CD1c-positive myeloid dendritic cell (primary cell): ENCODE measurements at regions not wholly inside any gene's neighbourhood (a gene's known extent, or its start where the extent isn't known, plus 50 kb on each side); places are given as distances from the start of the nearest gene placed in this dataset.
"Not testable (repeated sequence)": the region's sequence is repeated elsewhere in the genome, so short reads cannot be mapped to it uniquely, and the experiment has no call there.

Experiments used
- DNase-seq: peaks from one replicate; pipeline ENCODE4 v3.0.0-alpha.2; 2016; ENCODE audit errors: extremely low spot score

DNA sequence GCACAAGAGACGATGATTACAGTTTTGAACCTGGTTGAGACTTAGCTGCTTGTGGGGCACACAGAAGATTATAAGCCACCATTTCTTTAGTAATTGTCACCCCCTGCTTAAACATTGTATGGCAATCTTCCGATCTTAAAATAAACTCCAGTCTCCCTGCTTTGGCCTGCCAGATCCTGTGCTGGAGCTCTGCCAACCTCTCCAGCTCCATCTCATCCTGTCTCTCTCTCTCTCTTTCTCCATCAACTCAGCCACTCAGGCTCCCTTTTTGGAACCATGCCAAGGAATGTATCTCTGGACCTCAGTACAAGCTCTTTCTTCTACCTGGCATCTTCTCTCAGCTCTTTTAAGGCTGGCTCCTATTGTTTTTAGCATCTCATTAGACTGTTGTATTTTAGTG is 1053.2 kb downstream of the REEP3 start:
- DNase-seq: no peak

DNA sequence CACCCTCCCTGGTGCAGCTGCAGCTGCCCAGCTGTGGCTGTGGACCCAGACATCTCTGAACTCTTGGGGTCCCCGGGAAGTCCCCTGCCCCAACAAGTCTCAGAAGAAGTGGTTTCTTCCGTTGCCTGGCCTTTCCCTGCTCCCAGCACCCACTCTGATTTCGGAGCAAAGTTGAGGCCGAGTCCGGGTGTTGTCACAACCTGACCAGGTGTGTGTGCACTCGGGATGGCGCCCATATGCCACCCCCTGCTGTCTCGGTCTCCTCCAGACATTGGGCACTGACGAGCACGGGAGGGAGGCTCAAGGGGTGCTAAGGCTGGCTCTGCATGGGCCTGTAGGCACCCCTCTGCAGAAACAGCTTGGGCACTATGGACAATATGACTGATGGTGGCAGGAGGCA is 1055.3 kb downstream of the REEP3 start:
- no peak for DNase-seq

DNA sequence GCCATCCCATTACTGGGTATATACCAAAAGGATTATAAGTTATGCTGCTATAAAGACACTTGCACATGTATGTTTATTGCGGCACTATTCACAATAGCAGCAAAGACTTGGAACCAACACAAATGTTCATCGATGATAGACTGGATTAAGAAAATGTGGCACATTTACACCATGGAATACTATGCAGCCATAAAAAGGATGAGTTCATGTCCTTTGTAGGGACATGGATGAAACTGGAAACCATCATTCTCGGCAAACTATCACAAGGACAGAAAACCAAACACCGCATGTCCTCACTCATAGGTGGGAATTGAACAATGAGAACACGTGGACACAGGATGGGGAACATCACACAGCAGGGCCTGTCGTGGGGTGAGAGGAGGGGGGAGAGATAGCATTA is 1057.6 kb downstream of the REEP3 start:
- DNase-seq: not testable (repeated sequence)

DNA sequence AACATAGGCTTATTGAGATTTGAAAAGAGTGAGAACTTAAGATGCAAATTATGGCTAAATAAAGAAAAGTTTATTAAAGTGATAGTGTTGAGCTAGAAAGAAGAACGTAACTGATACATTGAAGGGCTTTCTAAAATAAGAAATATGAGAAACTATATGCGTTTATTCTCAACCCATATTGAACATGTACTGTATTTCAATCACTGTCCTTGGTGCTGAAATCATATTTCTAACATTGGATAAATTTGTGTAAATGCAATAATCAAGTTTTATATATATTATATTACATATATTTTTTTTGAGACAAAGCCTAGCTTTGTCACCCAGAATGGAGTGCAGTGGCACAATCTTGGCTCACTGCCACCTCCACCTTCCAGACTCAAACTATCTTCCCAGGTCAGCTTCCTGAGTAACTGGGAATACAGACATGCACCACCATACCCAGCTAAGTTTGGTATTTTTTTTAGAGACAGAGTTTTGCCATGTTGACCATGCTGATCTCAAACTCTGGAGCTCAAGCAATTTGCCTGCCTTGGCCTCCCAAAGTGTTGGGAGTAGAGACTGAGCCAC is 1065.8 kb downstream of the REEP3 start:
- DNase-seq: no peak

DNA sequence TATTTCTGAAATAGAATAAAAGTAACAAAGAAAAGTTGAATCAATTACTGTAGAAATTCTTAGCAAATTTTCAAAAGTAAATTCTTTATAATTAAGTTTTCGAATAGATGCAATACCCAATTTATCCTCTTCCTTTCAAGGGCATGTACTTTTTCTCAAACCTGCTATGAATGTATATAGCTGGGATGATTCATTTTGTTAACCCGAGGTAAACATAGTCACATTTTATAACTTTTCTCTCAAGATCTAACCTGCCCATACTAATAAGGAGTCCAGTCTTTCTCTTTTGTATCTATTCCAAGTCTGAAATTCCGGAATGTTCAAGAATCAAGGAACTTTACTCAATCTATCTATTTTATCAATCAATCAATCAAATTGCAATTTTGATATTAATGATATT is 1072.9 kb downstream of the REEP3 start:
- DNase-seq: no peak

DNA sequence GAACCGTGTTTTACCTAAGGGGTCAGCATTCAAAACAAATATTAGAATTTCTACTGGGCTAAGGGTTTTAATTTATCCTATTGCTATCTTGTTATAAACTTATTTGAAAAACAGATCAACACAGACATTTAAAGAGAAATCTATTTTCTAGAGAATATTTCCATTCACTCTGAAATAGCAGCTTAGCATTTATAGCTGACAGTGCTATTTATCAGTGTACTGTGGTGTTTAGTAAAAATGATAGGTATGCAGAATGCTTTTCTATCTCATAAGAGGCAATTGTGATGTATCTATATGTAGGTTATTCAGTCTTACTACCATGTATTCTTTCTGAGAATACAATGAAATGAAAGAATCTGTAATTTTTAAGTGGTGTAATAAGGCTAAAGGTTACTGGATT is 1077.4 kb downstream of the REEP3 start:
- DNase-seq: no peak

DNA sequence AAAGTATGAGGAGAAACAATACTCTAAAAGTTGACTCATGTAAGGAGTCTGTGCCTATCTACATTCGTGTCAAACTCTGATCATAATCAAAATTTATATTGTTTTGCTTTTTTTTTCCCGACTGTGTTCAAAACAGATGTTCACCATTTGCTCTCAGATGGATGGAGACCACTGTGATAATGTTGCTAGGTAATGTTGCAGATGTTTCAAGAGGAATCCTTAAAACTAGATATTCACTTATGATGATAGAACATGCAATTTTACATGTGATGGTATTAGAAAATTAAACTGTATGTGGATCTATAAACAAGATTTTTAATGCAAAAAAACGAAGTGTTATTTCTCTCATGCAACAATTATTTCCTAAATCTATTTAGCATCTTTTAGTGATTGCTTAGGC is 1080.1 kb downstream of the REEP3 start:
- no peak for DNase-seq

DNA sequence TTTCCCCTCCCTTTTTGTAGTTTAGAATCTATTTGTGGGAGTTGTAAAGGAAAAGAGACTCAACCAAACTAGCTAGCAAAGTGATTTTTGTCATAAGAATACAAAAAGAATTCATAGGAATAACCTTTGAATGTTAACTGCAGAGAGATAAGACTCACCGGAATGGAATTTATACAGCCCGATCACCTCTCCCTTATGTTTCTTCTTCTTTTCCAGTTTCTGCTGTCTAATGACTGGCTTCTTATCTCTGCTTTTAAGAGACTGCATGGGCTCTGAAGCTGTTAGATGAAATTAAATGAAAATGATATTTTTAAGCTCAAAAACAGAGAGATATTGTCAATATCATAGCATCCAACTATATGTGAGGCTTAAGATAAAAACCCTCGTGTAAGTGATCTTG is 1095.9 kb downstream of the REEP3 start:
- DNase-seq: no peak

DNA sequence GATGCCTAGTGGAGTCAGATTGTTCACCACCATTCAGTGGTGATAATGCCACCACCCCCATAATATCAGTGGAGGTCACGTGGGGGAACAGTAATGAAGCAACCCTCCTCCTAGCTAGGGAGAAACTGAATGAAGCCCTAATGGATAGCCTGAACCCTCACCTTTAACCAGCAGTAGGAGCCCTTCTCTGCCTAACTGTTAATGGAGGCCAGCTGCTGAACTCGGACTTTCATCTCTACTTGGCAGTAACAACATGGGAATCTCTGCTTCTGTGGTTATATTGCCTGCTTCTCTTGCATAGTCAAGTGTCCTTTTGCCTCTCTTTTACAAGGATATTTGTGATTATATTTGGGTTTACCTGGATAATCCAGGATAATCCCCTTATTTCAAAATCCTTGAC is 1097.9 kb downstream of the REEP3 start:
- DNase-seq: no peak

DNA sequence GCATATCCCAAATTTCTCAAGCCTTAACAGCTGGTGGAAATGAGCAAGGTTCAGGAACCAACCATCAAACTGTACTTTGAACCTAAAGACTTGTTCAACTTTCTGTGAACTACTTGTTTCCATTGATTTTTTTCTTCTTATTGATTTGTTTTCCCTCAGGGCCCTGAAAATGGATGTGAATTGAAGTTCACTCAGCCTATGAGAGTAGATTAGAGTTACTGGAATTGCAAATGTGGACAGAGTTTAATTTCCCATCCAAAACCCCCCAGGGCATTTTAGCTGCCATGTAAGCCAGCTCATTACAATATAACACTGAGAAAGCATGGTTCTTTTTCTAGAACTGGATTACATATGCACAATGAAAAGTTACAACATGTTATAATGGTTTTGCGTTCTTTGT is 1105.7 kb downstream of the REEP3 start:
- no peak for DNase-seq

DNA sequence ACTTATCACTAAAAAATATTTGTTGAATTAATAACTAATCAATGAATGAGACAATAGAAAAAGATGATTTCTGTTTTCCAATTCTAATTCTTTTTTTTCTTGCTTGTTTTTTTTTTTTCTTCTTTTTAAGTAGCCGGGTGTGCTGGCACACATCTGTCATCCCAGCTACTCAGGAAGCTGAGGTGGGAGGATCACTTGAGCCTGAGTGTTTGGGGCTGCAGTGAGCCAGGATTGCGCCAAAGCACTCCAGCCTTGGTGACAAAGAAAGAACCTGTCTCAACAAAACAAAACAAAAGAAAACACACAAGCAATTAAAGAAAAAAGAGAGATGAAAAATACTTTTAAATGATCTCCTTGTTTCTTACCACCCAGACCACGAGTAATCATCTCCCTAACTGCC is 1109.3 kb downstream of the REEP3 start:
- DNase-seq: no peak

DNA sequence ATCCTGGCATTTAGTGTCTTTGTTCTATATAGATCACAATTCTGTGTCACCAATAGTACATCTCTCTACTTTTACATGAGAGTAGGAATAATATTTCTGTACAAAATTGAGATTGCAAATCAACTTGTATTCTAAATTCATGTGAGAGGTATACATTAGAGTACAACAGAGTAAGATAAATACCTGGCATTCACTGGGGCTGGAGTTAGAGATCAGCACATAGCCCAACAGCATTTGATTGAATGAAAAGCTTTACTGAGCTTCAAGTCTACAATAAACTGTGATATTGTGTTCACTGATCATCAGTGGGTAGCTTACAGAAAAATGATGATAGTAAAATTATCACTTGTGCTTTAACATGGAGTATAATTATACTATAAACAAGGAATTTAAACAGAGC is 1114.7 kb downstream of the REEP3 start:
- DNase-seq: no peak

DNA sequence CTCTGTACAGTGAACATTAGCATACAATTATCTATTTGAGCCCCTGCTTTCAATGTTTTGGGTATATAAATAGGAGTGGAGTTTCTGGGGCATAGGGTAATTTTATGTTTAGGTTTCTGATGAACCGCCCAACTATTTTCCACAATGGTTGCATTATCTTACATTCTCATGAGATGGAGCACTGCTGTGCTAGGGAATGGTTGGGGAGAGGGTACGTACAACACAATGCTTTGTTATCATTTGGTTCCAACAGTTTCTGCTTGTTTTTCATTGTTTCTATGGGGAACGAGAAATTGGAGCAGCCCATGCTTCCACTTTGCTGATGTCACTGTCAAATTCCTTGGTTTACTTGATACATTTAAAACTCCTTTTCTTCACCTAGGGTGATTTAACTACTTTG is 1115.3 kb downstream of the REEP3 start:
- DNase-seq: no peak

DNA sequence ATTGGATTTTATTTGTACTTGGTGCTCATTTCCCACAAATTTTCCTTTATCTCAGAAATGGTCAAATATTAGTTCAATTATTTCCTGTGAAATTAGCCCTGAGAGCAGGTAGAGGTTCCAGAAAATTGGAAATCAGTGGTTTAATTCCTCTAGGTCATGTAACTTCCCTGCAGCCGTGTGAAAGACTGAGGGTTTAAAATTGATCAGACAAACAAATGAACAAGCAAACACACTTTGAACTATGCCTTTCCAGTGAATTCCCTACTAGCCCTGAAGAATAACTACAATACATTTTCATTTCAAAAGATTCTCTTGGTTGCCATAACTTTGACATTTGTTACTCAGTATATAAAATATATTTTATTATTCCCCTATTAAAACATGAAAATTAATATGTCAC is 1116.7 kb downstream of the REEP3 start:
- DNase-seq: no peak

DNA sequence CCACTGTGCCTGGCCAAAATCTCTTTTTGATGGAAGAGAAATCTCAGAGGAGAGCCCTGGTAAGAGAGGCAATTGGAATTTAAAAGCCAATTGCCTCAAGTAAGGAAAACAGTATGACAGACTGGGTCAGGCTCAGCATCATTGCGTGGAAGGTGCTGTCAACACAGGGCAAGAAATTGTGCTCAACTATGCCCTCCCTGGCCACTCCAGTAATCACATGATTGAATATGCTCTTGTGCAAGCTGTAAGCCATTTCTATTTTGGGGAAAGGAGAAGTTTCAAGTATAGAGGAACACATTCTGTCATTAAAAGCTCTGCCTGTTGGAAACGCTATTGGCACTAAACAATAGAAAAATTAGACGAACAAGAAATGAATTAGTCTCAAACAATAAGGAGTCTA is 1127.7 kb downstream of the REEP3 start:
- DNase-seq: peak; percentile 49

DNA sequence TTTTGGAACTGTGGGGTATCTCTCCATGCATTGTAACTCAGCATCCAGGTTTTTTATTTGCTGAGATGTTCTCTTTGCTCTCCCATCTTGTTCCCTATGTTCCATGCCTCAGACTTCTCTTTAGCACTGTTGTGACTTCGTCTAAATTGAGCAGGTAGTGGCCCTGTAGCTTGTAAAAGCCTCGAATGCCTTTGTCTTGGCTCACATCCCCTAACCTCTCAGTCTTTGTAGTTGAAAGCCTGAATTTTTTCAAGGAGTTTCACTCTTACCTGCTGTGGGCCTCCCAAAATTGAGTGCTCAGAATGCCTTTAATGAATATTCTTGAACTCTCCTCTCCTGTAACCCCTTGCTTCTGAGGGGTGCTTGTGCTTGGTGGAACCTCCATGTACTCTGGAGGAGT is 1137.3 kb downstream of the REEP3 start:
- DNase-seq: no peak

DNA sequence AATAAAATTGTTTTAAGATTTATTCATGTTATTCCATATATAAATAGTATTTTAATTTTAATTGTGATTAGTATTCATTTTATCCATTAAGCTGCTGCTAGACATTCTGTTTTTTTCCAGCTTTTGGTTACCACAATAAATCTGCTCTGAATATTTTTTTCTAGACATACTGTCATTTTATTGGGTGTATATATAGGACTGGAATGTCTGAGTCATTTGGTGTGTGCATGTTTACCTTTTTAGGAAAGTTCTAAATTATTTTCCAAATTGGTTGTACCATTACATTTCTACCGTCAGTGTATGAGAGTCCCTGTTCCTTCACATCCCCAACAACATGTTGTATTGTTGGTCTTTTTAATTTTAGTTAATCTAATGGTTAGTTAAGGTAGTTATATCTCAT is 1138.1 kb downstream of the REEP3 start:
- DNase-seq: no peak

DNA sequence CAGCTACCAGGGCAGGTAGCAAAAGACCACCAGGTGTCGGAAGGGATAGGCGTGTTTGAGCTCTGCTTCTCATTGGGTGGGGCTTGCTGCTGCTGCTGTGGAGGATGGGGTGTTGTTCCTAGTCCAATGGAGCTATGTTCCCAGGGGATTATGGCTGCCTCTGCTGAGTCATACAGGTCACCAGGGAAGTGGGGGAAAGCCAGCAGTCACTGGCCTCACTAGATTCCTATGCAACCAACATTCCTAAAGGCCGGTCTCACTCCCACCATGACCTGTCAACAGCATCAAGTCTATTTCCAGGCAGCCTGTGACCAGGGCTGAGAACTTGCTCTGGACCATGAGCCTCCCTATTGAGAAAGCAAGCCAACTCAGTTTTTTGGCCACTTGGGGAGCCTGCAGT is 1160.8 kb downstream of the REEP3 start:
- no peak for DNase-seq

DNA sequence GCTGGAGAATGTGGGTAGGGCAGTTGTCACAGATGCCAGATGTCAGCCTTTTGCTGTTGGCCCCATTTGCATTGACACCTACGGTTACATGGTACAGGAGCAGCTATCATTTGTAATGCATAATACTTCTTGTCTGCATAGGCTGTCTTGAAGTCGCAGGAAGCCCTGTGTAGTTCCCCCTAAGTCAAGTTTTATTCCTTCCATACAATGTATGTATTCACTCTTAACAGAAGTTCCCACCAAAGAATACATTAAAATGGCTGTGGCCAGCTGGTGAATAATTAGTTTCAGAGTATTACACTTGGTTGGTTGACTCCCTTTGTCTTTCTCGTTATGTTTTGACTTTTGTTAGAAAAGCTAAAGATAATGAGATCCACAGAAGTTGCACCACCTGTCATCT is 1169.0 kb downstream of the REEP3 start:
- no peak for DNase-seq

DNA sequence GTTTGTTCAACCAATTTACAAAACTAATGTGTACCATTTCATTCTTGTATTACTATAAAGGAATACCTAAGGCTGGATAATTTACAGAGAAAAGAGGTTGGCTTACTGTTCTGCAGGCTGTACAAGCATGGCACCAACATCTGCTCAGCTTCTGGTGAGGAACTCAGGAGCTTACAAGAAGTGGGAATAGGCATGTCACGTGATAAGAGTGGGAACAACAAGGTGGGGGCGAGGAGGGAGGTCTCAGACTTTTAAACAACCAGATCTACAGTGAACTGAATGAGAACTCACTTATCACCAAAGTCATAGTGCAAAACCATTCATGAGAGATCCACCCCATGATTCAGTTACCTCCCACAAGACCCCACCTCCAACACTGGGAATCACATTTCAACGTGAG is 1178.0 kb downstream of the REEP3 start:
- no peak for DNase-seq

DNA sequence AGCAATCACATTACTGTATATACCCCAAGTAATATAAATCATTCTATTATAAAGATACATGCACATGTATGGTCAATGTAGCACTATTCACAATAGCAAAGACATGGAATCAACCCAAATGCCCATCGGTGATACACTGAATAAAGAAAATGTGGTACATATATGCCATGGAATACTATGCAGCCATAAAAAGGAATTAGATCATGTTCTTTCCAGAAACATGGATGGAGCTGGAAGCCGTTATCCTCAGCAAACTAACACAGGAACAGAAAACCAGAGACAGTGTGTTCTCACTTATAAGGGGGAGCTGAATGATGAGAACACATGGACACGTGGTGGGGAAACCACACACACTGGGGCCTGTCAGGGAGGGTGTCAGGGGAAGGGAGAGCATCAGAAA is 1180.9 kb downstream of the REEP3 start:
- not testable (repeated sequence) for DNase-seq

DNA sequence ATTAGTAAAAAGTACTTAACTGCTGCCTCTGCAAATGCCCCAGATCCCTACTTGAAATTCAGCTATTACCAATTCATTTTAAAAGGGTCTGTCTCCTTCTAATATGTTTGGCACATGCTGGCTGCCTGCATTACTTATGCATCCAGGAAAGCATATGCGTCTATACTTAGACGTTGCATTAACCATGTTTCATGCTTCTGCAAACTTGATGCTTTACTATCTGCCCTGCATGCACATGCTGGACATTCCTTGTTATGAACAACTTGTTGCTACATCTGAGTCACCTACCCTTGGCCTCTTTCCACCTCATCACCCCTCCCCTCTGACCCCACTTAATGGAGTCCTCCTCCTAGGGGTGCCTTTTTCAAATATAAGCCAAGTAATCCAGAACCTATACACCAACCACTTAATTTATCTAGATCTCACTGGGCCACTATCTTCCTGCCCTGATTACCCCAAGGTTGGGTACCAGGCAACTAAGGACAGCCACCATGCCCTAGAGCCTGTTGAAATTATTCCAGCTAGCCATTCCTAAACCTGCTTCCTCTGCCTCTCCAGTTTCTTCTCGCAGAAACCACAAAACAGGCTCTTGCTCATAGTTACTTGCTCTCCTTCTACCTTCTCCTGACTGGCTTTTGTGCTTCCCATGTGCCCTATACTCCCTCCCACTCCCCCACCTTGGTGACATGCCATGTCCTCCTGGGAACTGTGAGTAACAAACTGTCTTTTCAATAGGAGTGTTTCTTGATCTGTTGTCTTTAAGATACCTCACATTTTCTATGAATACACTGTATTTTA is 1187.9 kb downstream of the REEP3 start:
- no peak for DNase-seq

DNA sequence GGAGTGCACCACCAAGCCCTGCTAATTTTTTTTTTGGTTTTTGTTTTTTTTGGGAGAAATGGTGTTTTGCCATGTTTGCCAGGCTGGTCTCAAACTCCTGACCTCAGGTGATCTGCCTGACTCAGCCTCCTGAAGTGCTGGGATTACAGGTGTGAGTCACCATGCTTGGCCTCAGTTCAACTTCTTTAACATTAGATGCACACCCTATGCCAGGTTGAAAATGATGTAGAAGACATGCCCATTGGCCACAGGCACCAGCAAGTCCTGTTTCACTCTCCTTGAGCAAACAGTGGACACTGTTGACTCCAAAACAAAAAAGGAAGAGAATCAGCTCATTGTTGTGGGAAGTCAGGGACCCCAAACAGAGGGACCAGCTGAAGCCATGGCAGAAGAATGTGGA is 1205.3 kb downstream of the REEP3 start:
- DNase-seq: no peak

DNA sequence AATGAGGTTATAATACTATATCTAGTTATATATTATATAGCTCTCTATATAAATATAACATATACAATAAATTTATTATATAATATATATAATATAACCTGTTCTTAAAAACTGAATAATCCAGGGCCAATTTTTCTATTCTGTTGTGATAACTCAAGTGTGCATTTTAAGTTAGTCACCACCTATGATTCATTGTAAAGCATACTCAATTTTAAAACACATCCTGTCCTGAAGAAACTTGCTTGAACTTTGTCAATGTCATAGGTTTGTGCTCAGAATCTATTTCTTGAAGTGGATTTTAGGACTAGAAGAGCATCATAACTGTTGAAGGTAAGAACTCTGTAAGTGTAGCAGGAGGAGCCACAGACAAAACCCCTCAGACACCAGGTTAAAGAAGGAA is 1209.8 kb downstream of the REEP3 start:
- no peak for DNase-seq
